ENCODE measurements at regions not wholly inside any gene's neighbourhood (a gene's known extent, or its start where the extent isn't known, plus 50 kb on each side); places are given as distances from the start of the nearest gene placed in this dataset.

GRCh38 chr1:81121306-81121705 is 679.4 kb upstream of the ADGRL2 start:
- DNase-seq: no peak
- intact Hi-C loops (cut with DNase I; ENCODE audit: low total_unique reads): no loop called here
- 51 to 80% (median 61%) methylated on average over 5 of the region's 5 CpGs for WGBS, 5 donors

GRCh38 chr1:81119319-81119718 is 681.4 kb upstream of the ADGRL2 start:
- intact Hi-C loops (cut with DNase I; ENCODE audit: low total_unique reads): no loop called here
- H3K27me3 ChIP-seq (replicated peaks in 1 of 7): no peaks in the 10 kb centered on the region
- H3K4me3 ChIP-seq: no peak overlapping the region
- no peaks in the 10 kb centered on the region for H3K36me3 ChIP-seq
- H3K4me1 ChIP-seq: no peaks in the 10 kb centered on the region
- H3K27ac ChIP-seq: no peak overlapping the region
- H3K9me3 ChIP-seq: no peaks in the 10 kb centered on the region
- TF ChIP-seq POLR2A (IDR thresholded peaks at IDR 0.05): no peak
- 86 to 100% (median 88%) methylated on average over 1 of the region's 1 CpG for WGBS, 5 donors
- DNase-seq: no peak

More at GRCh38 chr1:81121306-81121705, 679.4 kb upstream of the ADGRL2 start:
- TF ChIP-seq POLR2AphosphoS5 (IDR thresholded peaks at IDR 0.05) (no peak), POLR2A (IDR thresholded peaks at IDR 0.05) (no peak), CTCF (IDR thresholded peaks at IDR 0.05 in 8 of 11, conservative IDR thresholded peaks at IDR 0.05 in 3 of 11) (no peak)
- no peaks in the 10 kb centered on the region for H3K36me3 ChIP-seq
- no peaks in the 10 kb centered on the region for H3K27me3 ChIP-seq (replicated peaks in 1 of 7)
- no peaks in the 10 kb centered on the region for H3K4me1 ChIP-seq
- H3K27ac ChIP-seq: no peak overlapping the region
- H3K4me3 ChIP-seq: no peak overlapping the region
- H3K9me3 ChIP-seq: no peaks in the 10 kb centered on the region

- DNase-seq: no peak
- intact Hi-C loops (cut with DNase I; ENCODE audit: low total_unique reads): no loop called here
- no peaks in the 10 kb centered on the region for H3K27me3 ChIP-seq (replicated peaks in 1 of 7)
- no peak for TF ChIP-seq CTCF (IDR thresholded peaks at IDR 0.05 in 8 of 11, conservative IDR thresholded peaks at IDR 0.05 in 3 of 11)
- no peak for TF ChIP-seq POLR2A (IDR thresholded peaks at IDR 0.05)
- TF ChIP-seq POLR2AphosphoS5 (IDR thresholded peaks at IDR 0.05): no peak
- H3K9me3 ChIP-seq: no peaks in the 10 kb centered on the region
- H3K4me3 ChIP-seq: no peak overlapping the region
- H3K27ac ChIP-seq: no peak overlapping the region
- no peaks in the 10 kb centered on the region for H3K4me1 ChIP-seq
- H3K36me3 ChIP-seq: no peaks in the 10 kb centered on the region
Measured at GRCh38 chr1:81118550-81118949, 682.2 kb upstream of the ADGRL2 start.

GRCh38 chr1:81115422-81115821 is 685.3 kb upstream of the ADGRL2 start:
- Histone ChIP-seq H3K27me3 (replicated peaks in 1 of 7) (no peaks in the 10 kb centered on the region), H3K4me1 (no peaks in the 10 kb centered on the region), H3K9me3 (no peaks in the 10 kb centered on the region), H3K36me3 (no peaks in the 10 kb centered on the region), H3K27ac (no peak overlapping the region), H3K4me3 (no peak overlapping the region)
- intact Hi-C loops (cut with DNase I; ENCODE audit: low total_unique reads): no loop called here
- TF ChIP-seq POLR2AphosphoS5 (IDR thresholded peaks at IDR 0.05) (no peak), POLR2A (IDR thresholded peaks at IDR 0.05) (no peak), CTCF (IDR thresholded peaks at IDR 0.05 in 8 of 11, conservative IDR thresholded peaks at IDR 0.05 in 3 of 11) (no peak)
- no peak for DNase-seq
- WGBS, 5 donors: 63 to 86% (median 80%) methylated on average over 2 of the region's 2 CpGs

- no peaks in the 10 kb centered on the region for H3K4me1 ChIP-seq
- intact Hi-C loops (cut with DNase I; ENCODE audit: low total_unique reads): no loop called here
- H3K4me3 ChIP-seq: no peak overlapping the region
- H3K36me3 ChIP-seq: no peaks in the 10 kb centered on the region
- no peak for DNase-seq
- H3K27me3 ChIP-seq (replicated peaks in 1 of 7): no peaks in the 10 kb centered on the region
- WGBS, 5 donors: 85 to 93% (median 90%) methylated on average over 5 of the region's 5 CpGs
- TF ChIP-seq POLR2AphosphoS5 (IDR thresholded peaks at IDR 0.05): no peak
- TF ChIP-seq POLR2A (IDR thresholded peaks at IDR 0.05): no peak
- no peak for TF ChIP-seq CTCF (IDR thresholded peaks at IDR 0.05 in 8 of 11, conservative IDR thresholded peaks at IDR 0.05 in 3 of 11)
- peaks cover 0 to under 1% (median 0%) of the 10 kb centered on the region in 8 donors for H3K9me3 ChIP-seq
- H3K27ac ChIP-seq: no peak overlapping the region
Measured at GRCh38 chr1:81114191-81114590, 686.5 kb upstream of the ADGRL2 start.
